ENCODE measurements at regions not wholly inside any gene's neighbourhood (a gene's known extent, or its start where the extent isn't known, plus 50 kb on each side); places are given as distances from the start of the nearest gene placed in this dataset.

DNA sequence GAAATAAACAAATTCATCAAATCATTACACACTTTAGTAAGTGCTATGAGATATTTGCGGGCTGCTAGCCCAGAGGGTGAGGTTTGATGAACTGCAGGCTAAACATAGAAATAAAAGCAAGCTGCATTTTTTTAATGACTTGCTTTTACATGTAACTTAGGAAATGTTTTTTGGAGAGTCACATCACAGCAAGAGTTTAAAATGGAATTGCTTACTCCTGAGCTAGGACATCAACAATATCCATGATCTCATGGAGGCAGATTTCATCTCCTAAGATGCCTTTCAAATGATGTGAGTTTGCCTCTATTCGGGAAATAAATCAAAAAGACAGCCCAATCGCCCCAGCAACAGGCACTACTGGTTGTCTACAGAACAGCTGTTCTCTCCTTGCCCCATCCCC is 73.4 kb upstream of the CD44 start:
- Histone ChIP-seq H3K27me3 (ENCODE audit: insufficient read depth, low read length) (no peaks in the 10 kb centered on the region), H3K4me3 (replicated peaks in 1 of 2; ENCODE audit: low read depth in 1 of 2, low read length in 2 of 2) (no peak overlapping the region), H2AFZ (ENCODE audit: low read depth, low read length, poor library complexity, severe bottlenecking) (no peak overlapping the region), H3K36me3 (ENCODE audit: control insufficient read depth in 1 of 2, insufficient read depth in 2 of 2, low read length in 2 of 2) (no peaks in the 10 kb centered on the region), H3K27ac (ENCODE audit: low read depth, low read length) (no peak overlapping the region), H3K9ac (ENCODE audit: low read length) (no peak overlapping the region), H3K79me2 (ENCODE audit: insufficient read depth, low read length) (no peaks in the 10 kb centered on the region), H4K20me1 (ENCODE audit: insufficient read depth) (no peaks in the 10 kb centered on the region), H3K4me2 (ENCODE audit: low read length) (no peak overlapping the region), H3K4me1 (ENCODE audit: control insufficient read depth in 1 of 2, insufficient read depth in 2 of 2, low read length in 2 of 2) (peaks cover 0 to 10% of the 10 kb centered on the region in 2 experiments; a peak in 1 of 4 replicates), H3K9me3 (ENCODE audit: control insufficient read depth in 1 of 2, insufficient read depth in 1 of 2, low read depth in 1 of 2, low read length in 2 of 2) (peaks cover 0 to 6% of the 10 kb centered on the region in 2 experiments; a peak in 1 of 4 replicates), H3K9me2 (ENCODE audit: insufficient read depth) (no peaks in the 10 kb centered on the region)
- ChIA-PET CTCF (no interaction called here), RAD21 (ENCODE audit: low non-redundant PET in 1 of 2, low total read pairs in 2 of 2, uncharacterized antibody in 2 of 2, unreplicated experiment in 2 of 2) (no interaction called here), POLR2A (no interaction called here)
- no peak for TF ChIP-seq RAD21 (IDR thresholded peaks at IDR 0.05; ENCODE audit: low read depth)
- TF ChIP-seq, protein P1, sequence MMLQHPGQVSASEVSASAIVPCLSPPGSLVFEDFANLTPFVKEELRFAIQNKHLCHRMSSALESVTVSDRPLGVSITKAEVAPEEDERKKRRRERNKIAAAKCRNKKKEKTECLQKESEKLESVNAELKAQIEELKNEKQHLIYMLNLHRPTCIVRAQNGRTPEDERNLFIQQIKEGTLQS (IDR thresholded peaks at IDR 0.05): no peak
- TF ChIP-seq YY1 (IDR thresholded peaks at IDR 0.05; ENCODE audit: extremely low read depth, insufficient replicate concordance, low read depth, low read length): no peak
- TF ChIP-seq, protein P2, sequence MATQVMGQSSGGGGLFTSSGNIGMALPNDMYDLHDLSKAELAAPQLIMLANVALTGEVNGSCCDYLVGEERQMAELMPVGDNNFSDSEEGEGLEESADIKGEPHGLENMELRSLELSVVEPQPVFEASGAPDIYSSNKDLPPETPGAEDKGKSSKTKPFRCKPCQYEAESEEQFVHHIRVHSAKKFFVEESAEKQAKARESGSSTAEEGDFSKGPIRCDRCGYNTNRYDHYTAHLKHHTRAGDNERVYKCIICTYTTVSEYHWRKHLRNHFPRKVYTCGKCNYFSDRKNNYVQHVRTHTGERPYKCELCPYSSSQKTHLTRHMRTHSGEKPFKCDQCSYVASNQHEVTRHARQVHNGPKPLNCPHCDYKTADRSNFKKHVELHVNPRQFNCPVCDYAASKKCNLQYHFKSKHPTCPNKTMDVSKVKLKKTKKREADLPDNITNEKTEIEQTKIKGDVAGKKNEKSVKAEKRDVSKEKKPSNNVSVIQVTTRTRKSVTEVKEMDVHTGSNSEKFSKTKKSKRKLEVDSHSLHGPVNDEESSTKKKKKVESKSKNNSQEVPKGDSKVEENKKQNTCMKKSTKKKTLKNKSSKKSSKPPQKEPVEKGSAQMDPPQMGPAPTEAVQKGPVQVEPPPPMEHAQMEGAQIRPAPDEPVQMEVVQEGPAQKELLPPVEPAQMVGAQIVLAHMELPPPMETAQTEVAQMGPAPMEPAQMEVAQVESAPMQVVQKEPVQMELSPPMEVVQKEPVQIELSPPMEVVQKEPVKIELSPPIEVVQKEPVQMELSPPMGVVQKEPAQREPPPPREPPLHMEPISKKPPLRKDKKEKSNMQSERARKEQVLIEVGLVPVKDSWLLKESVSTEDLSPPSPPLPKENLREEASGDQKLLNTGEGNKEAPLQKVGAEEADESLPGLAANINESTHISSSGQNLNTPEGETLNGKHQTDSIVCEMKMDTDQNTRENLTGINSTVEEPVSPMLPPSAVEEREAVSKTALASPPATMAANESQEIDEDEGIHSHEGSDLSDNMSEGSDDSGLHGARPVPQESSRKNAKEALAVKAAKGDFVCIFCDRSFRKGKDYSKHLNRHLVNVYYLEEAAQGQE (IDR thresholded peaks at IDR 0.05; ENCODE audit: low read depth): no peak
- no peak for TF ChIP-seq ZFX (IDR thresholded peaks at IDR 0.05)
- TF ChIP-seq FOSL1 (IDR thresholded peaks at IDR 0.05; ENCODE audit: low read depth): no peak
- no peak for TF ChIP-seq POLR2A (IDR thresholded peaks at IDR 0.05; ENCODE audit: borderline replicate concordance, extremely low read depth, insufficient read depth, insufficient read length)
- no peak for TF ChIP-seq EZH2phosphoT487 (IDR thresholded peaks at IDR 0.05; ENCODE audit: borderline replicate concordance)
- no peak for TF ChIP-seq ZNF274 (IDR thresholded peaks at IDR 0.05; ENCODE audit: low read depth, low read length)
- TF ChIP-seq, protein P3, sequence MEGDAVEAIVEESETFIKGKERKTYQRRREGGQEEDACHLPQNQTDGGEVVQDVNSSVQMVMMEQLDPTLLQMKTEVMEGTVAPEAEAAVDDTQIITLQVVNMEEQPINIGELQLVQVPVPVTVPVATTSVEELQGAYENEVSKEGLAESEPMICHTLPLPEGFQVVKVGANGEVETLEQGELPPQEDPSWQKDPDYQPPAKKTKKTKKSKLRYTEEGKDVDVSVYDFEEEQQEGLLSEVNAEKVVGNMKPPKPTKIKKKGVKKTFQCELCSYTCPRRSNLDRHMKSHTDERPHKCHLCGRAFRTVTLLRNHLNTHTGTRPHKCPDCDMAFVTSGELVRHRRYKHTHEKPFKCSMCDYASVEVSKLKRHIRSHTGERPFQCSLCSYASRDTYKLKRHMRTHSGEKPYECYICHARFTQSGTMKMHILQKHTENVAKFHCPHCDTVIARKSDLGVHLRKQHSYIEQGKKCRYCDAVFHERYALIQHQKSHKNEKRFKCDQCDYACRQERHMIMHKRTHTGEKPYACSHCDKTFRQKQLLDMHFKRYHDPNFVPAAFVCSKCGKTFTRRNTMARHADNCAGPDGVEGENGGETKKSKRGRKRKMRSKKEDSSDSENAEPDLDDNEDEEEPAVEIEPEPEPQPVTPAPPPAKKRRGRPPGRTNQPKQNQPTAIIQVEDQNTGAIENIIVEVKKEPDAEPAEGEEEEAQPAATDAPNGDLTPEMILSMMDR (IDR thresholded peaks at IDR 0.05 in 2 of 3, conservative IDR thresholded peaks at IDR 0.05 in 1 of 3; ENCODE audit: borderline replicate concordance in 1 of 3, insufficient read depth in 1 of 3, low read depth in 2 of 3, low read length in 2 of 3): no peak
- no peak for TF ChIP-seq SP1 (IDR thresholded peaks at IDR 0.05; ENCODE audit: low read depth)
- no peak for TF ChIP-seq SRF (IDR thresholded peaks at IDR 0.05; ENCODE audit: low read depth)
- no peak for TF ChIP-seq ELF1 (IDR thresholded peaks at IDR 0.05; ENCODE audit: borderline replicate concordance, low read depth)
- TF ChIP-seq, protein P4, sequence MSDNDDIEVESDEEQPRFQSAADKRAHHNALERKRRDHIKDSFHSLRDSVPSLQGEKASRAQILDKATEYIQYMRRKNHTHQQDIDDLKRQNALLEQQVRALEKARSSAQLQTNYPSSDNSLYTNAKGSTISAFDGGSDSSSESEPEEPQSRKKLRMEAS (IDR thresholded peaks at IDR 0.05): no peak
- intact Hi-C loops (cut with micrococcal nuclease): no loop called here
- no peak for ATAC-seq
- no peak for DNase-seq (ENCODE audit: low read depth, low spot score)
- BruUV-seq (replicated peaks): no TSS peak

All from HCT116 (cell line).